A549 (cell line): ENCODE measurements at regions not wholly inside any gene's neighbourhood (a gene's known extent, or its start where the extent isn't known, plus 50 kb on each side); places are given as distances from the start of the nearest gene placed in this dataset.

Experiments
- ATAC-seq, 2 experiments: fragments of 200-7000 bp in 1 of 2; fragments of >200 bp in 1 of 2; cut with Nextera tagmentation in 1 of 2; cut with Tn5 transposase in 1 of 2; 3 replicates each; pipeline versions ENCODE4 v1.8.0 to v1.9.1; 2018 to 2020; ENCODE audit warnings: mild to moderate bottlenecking in 1 of 2, moderate library complexity in 1 of 2
- CTCF ChIA-PET: fragments of 300-600 bp; sonication (Branson Sonifier 250); formaldehyde crosslinking; extraction: SDS; loops from one replicate; lab custom pipeline; 2021; ENCODE audit warnings: antibody characterized with exemption, inconsistent platforms; lab: Yijun Ruan, JAX
- POLR2A ChIA-PET: fragments of 350-600 bp; formaldehyde crosslinking; extraction: SDS; loops from one replicate; lab custom pipeline; 2021; ENCODE audit warnings: antibody characterized with exemption, inconsistent platforms; lab: Yijun Ruan, JAX
- DNase-seq, 2 experiments: peaks; one replicate each; pipeline versions ENCODE4 v3.0.0 to v3.0.0-alpha.2; 2011 to 2016; ENCODE audit warnings: low read depth in 1 of 2, low spot score in 1 of 2
- FAIRE-seq: peaks from 2 replicates; lab custom pipeline; 2011; peaks lifted over from hg19 to GRCh38; lab: Jason Lieb, UNC
- H3K27ac ChIP-seq, 2 experiments: fragments of >200 bp; sonication (Bioruptor Twin); formaldehyde crosslinking; 3 replicates each; pipeline ENCODE4 v1.5.1; 2016 to 2017
- H3K4me1 ChIP-seq: fragments of >200 bp; sonication (Bioruptor Twin); formaldehyde crosslinking; 3 replicates; pipeline ENCODE4 v1.6.1; 2016
- H3K4me2 ChIP-seq: fragments of >200 bp; sonication (Bioruptor Twin); formaldehyde crosslinking; 3 replicates; pipeline ENCODE4 v1.6.1; 2016
- H3K4me3 ChIP-seq: fragments of >200 bp; sonication (Bioruptor Twin); formaldehyde crosslinking; 3 replicates; pipeline ENCODE4 v1.5.1; 2016
- H3K9me3 ChIP-seq: fragments of >200 bp; sonication (Bioruptor Twin); formaldehyde crosslinking; 3 replicates; pipeline ENCODE4 v1.6.1; 2016
- BHLHE40 ChIP-seq: IDR thresholded peaks from 2 replicates; pipeline ENCODE4 v1.6.1; 2012; ENCODE audit warnings: low read depth, low read length, inconsistent platforms
- CBX2 ChIP-seq: fragments of 200-600 bp; sonication (generic); IDR thresholded peaks from 2 replicates; pipeline ENCODE4 v1.6.1; 2016; ENCODE audit warnings: low read depth, mild to moderate bottlenecking, borderline replicate concordance
- CHD4 ChIP-seq: fragments of 200-600 bp; sonication (generic); IDR thresholded peaks from 2 replicates; pipeline ENCODE4 v1.6.1; 2016; ENCODE audit warnings: antibody characterized with exemption, mild to moderate bottlenecking, borderline replicate concordance
- CTCF ChIP-seq: fragments of >200 bp; sonication (Bioruptor Twin); formaldehyde crosslinking; IDR thresholded peaks from 3 replicates; pipeline ENCODE4 v1.5.1; 2016
- E2F6 ChIP-seq: IDR thresholded peaks from 2 replicates; pipeline ENCODE4 v1.6.1; 2012; ENCODE audit warnings: low read depth, borderline replicate concordance
- EHMT2 ChIP-seq: fragments of 200-600 bp; sonication (generic); IDR thresholded peaks from 2 replicates; pipeline ENCODE4 v1.6.1; 2016; ENCODE audit warnings: antibody characterized with exemption, low read depth, mild to moderate bottlenecking, moderate library complexity
- FOSB ChIP-seq: fragments of 250-450 bp; sonication (Bioruptor Pico); IDR thresholded peaks from 2 replicates; pipeline ENCODE4 v1.5.0; 2020; ENCODE audit warnings: mild to moderate bottlenecking, moderate library complexity
- HDAC2 ChIP-seq: fragments of 200-600 bp; sonication (generic); IDR thresholded peaks from 2 replicates; pipeline ENCODE4 v1.6.1; 2016
- HEYL ChIP-seq: fragments of 250-450 bp; sonication (Bioruptor Pico); IDR thresholded peaks from 2 replicates; pipeline ENCODE4 v1.8.0; 2021; ENCODE audit warnings: mild to moderate bottlenecking, moderate library complexity
- HOXB13 ChIP-seq: fragments of 250-450 bp; sonication (Bioruptor Pico); IDR thresholded peaks from 2 replicates; pipeline ENCODE4 v1.5.0; 2020; ENCODE audit warnings: low read depth, mild to moderate bottlenecking, moderate library complexity
- JUNB ChIP-seq: fragments of >200 bp; sonication (Bioruptor Twin); formaldehyde crosslinking; IDR thresholded peaks from 2 replicates; pipeline ENCODE4 v1.6.1; 2016
- PHF8 ChIP-seq: fragments of 200-600 bp; sonication (generic); IDR thresholded peaks from 2 replicates; pipeline ENCODE4 v1.6.1; 2016; ENCODE audit warnings: low read depth, mild to moderate bottlenecking, antibody characterized with exemption, moderate library complexity, borderline replicate concordance
- RAD21 ChIP-seq, 2 experiments: fragments of >200 bp in 1 of 2; sonication (Bioruptor Twin) in 1 of 2; formaldehyde crosslinking in 1 of 2; IDR thresholded peaks in 1 of 2; conservative IDR thresholded peaks in 1 of 2; 2 replicates in 1 of 2; 3 replicates in 1 of 2; pipeline ENCODE4 v1.6.1; 2012 to 2018; ENCODE audit warnings: inconsistent platforms in 1 of 2
- RARB ChIP-seq: fragments of 250-450 bp; sonication (Bioruptor Pico); IDR thresholded peaks from 2 replicates; pipeline ENCODE4 v1.8.0; 2021; ENCODE audit warnings: mild to moderate bottlenecking, moderate library complexity
- RCOR1 ChIP-seq: fragments of 150-350 bp; IDR thresholded peaks from 2 replicates; pipeline ENCODE4 v1.6.1; 2014; ENCODE audit warnings: antibody characterized with exemption, low read length, low read depth
- REST ChIP-seq: fragments of 200-600 bp; sonication (generic); IDR thresholded peaks from 2 replicates; pipeline ENCODE4 v1.6.1; 2016; ENCODE audit warnings: antibody characterized with exemption, mild to moderate bottlenecking, moderate library complexity
- TP53 ChIP-seq: fragments of 250-450 bp; sonication (Bioruptor Pico); IDR thresholded peaks from 2 replicates; pipeline ENCODE4 v1.5.0; 2021; ENCODE audit warnings: mild to moderate bottlenecking, moderate library complexity
- ZC3H11A ChIP-seq: fragments of 450-650 bp; IDR thresholded peaks from 2 replicates; pipeline ENCODE4 v1.6.1; 2014; ENCODE audit warnings: antibody characterized with exemption, mild to moderate bottlenecking
- ZSCAN20 ChIP-seq: fragments of 250-450 bp; sonication (Bioruptor Pico); IDR thresholded peaks from 2 replicates; pipeline ENCODE4 v1.8.0; 2022; ENCODE audit warnings: mild to moderate bottlenecking, moderate library complexity
- WGBS: methylation state at CpG from one replicate; pipeline ENCODE4 v1.1.6; 2017; ENCODE audit errors: missing lambda C conversion rate; 5-methylcytosine and 5-hydroxymethylcytosine counted together

GRCh38 chr5:158270996-158271554 is 412.1 kb upstream of the CLINT1 start:
- CTCF ChIA-PET: no interaction called here
- TF ChIP-seq HEYL (no peak), RCOR1 (no peak), FOSB (CRISPR knock-in tag) (no peak), E2F6 (no peak), JUNB (no peak), EHMT2 (no peak), BHLHE40 (no peak), HDAC2 (no peak), CBX2 (no peak), HOXB13 (no peak), TP53 (CRISPR knock-in tag) (no peak), RAD21 (conservative IDR thresholded peaks at IDR 0.05 in 1 of 2, IDR thresholded peaks at IDR 0.05 in 1 of 2) (no peak)
- TF ChIP-seq, all 56 proteins: peak for 0
- Histone ChIP-seq H3K9me3 (no peaks in the 10 kb centered on the region), H3K4me3 (no peak overlapping the region), H3K4me1 (no peaks in the 10 kb centered on the region), H3K27ac (no peak overlapping the region), H3K4me2 (no peak overlapping the region)
- FAIRE-seq: no peak
- no peak for ATAC-seq
- WGBS: 1% methylated on average over 2 of the region's 2 CpGs
- POLR2A ChIA-PET: no interaction called here
- DNase-seq: no peak

GRCh38 chr5:158268286-158268685 is 409.3 kb upstream of the CLINT1 start:
- POLR2A ChIA-PET: no interaction called here
- CTCF ChIA-PET: interaction anchor here (1.0 kb wide), 1 partner anchor 13 kb away, joined by 3 read pairs; no protein-coding TSS in a partner anchor

More at GRCh38 chr5:158268286-158268685, 409.3 kb upstream of the CLINT1 start:
- DNase-seq: no peak
- no peak for ATAC-seq
- no peak for FAIRE-seq
- no peaks in the 10 kb centered on the region for H3K9me3 ChIP-seq
- H3K4me1 ChIP-seq: no peaks in the 10 kb centered on the region
- no peak overlapping the region for H3K27ac ChIP-seq
- no peak for TF ChIP-seq REST
- no peak for TF ChIP-seq E2F6
- TF ChIP-seq FOSB (CRISPR knock-in tag): no peak
- TF ChIP-seq CTCF: no peak
- no peak for TF ChIP-seq ZC3H11A
- TF ChIP-seq CHD4: no peak
- TF ChIP-seq ZSCAN20 (CRISPR knock-in tag): no peak
- TF ChIP-seq RARB: no peak
- no peak for TF ChIP-seq RAD21 (conservative IDR thresholded peaks at IDR 0.05 in 1 of 2, IDR thresholded peaks at IDR 0.05 in 1 of 2)
- no peak for TF ChIP-seq PHF8
- H3K4me3 ChIP-seq: no peak overlapping the region
- 7% methylated on average over 8 of the region's 8 CpGs for WGBS
- no peak overlapping the region for H3K4me2 ChIP-seq
